ENCODE measurements at regions not wholly inside any gene's neighbourhood (a gene's known extent, or its start where the extent isn't known, plus 50 kb on each side); places are given as distances from the start of the nearest gene placed in this dataset.
"Not testable (repeated sequence)": the region's sequence is repeated elsewhere in the genome, so short reads cannot be mapped to it uniquely, and the experiment has no call there.

DNA sequence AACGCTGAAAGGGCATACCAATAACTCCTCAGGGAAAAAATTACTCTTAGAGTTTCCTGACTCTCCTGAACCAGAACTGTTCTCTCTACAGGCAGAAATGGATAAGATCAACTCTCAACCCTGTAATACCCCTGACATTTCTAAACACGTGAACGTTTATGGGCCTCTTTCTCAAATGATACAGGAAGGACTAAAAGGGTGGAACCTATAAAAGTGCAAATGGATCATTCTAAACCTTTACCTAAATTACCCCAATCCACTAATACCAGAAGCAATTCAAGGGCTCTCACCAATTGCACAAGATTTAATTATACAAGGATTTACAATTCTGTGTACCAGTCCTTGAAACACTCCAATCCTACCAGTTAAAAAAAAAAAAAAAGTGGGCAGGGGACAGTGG is 98.0 kb upstream of the FAM174B start:
- DNase-seq (ENCODE audit: low read depth in 2 of 2): no peak

DNA sequence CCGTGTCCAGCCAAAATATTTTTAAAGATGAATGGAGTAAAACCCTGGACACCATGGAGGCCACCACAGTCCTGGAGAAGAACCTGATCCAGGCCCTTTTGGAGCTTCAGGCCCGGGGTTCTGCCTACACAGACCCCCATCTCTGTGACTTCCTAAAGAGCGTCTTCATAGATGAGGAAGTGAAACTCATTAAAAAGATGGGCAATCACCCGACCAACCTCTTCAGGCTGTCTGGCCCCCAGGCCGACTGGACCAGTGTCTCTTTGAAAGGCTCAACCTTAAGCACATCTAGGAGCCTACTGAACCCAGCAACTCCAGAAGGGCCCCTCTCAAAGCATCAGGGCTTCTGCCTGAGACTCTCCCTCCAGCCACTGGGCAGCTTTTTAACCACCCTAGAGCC is 107.9 kb upstream of the FAM174B start:
- DNase-seq (ENCODE audit: low read depth in 2 of 2): no peak

- DNase-seq (ENCODE audit: low read depth in 2 of 2): not testable (repeated sequence)
Observed at GRCh38 chr15:92768131-92768530, 112.6 kb upstream of the FAM174B start.

DNA sequence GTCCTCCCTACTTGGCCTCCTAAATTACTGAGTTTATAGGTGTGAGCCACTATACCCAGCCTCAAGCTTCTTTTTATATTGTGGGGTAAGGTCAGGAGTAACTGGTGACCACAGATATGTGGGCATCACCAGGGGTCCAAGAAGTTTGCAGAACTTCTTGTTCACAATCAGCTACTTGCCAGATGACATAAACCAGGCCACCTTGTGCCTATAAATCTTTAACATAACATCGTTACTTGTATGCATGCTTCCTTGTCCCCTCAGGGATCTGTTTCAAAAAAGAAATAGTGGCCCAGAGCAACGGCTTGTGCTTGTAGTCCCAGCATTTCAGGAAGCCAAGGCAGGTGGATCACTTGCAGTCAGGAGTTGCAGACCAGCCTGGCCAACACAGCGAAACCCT is 115.1 kb upstream of the FAM174B start:
- no peak for DNase-seq (ENCODE audit: low read depth in 2 of 2)

DNA sequence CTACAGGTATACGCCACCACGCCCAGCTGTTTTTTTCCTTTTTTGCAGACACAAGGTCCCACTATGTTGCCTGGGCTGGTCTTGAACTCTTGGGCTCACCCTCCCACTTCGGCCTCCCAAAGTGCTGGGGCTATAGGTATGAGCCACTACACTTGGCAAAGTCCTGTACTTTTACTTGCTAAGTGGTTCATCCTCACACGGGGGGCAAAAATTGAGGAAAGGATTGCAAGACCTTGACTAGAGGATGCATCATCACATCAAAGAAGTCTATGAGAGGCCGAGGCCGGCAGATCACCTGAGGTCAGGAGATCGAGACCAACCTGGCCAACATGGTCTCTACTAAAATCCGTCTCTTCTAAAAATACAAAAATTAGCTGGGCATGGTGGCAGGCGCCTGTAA is 116.5 kb upstream of the FAM174B start:
- no peak for DNase-seq (ENCODE audit: low read depth in 2 of 2)

DNA sequence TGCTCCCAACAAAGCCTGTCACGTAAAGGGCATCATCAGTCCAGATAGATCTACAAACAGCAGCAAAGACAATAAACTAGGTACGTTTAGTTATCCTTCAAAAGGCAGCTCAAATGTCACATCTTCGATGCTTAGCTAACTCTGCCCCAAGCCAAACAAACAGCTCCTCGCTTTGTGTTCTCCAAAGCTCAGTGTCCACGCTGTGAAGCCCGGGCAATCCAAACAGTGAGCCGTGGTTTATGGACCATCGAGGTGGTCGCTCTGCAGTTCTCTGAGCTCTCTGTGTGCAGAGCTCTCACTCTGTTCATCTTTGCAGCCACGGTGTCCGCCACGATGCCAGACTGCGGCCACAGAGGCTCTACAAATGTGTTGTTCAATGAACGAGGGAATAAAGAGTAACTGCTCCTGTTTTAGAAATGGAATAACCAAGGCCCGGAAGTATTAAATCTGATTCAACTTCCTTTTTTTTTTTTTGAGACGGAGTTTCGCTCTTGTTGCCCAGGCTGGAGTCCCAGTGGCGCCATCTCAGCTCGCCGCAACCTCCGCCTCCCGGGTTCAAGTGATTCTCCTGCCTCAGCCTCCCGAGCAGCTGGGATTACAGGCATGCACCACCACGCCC is 117.2 kb upstream of the FAM174B start:
- DNase-seq (ENCODE audit: low read depth in 2 of 2): no peak

DNA sequence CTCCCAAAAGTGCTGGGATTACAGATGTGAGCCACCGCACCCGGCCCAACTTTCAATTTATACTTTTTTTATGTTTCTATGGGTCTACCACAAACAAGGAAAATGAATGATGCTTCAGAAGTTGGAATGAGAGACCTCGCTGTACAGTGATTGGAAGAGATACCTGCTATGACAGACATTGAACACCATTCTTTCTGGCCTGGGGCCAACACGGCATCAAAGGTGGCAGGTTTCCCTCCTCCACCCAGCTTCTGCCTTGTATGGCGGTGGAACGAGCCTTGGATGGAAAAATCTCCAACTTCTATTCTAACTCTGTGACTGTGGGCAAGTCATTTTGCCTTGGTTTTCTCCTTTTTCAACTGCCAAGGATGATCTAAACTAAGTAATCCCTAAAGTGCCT is 117.8 kb upstream of the FAM174B start:
- DNase-seq (ENCODE audit: low read depth in 2 of 2): no peak

DNA sequence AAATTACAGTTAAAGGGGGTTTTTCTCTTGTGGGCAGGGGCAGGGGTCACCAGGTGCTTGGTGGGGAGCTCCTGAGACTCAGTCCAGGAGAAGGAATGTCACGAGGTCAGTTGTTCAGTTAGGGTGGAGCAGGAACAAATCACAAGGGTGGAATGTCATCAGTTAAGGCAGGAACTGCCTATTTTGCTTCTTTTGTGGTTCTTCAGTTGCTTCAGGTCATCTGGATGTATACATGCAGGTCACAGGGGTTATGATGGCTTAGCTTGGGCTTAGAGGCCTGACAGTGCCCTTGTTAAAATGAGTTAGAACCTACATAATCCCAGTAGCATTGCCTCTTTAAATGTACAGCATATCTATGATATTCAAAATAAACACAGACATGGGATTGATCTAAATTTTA is 120.2 kb upstream of the CHD2 start:
- DNase-seq (ENCODE audit: low read depth in 2 of 2): no peak

- DNase-seq (ENCODE audit: low read depth in 2 of 2): no peak
Observed at GRCh38 chr15:92780843-92781242, 119.3 kb upstream of the CHD2 start.

DNA sequence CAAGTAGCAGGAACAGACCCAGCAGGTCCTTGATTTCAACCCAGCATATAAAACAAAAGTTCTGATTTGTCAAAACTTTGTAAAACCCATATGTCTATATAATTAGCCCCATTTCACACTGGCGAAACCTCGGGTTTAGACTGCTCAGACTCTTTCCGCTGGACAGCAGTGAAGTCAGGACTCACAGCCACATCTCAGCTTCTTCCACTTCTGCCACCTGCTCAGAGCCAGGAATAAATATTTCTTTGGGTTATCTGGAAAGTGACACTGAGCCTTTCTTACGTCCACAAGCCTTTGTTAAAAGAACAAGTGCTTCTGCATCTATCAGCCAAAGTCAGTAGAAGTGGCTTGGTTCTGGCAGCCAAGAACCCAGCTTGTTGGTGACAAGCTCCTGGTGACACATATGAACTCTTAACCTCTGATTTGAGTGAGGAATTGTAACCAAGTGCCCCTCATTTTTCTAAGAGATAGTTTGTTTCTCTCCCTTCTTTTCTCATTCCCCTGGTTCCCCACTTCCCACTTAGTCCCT is 118.1 kb upstream of the CHD2 start:
- no peak for DNase-seq (ENCODE audit: low read depth in 2 of 2)

DNA sequence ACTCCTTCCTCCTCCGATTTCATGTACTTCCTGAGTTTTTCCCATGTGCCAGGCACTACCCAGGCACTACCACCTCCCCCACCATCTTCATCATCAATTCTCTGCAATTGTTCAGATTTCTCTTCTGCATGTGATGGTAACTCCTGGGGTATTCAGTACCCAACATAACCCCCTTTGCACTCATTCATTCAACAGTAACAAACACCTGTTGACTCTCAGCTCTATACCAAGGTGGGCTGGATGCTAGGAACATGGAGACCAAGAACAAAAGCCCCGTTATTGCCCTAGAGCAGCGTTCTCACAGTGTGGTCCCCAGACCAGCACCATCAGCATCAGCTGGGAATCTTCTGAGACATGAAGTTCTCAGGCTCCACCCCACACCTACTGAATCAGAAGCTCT is 113.0 kb upstream of the CHD2 start:
- no peak for DNase-seq (ENCODE audit: low read depth in 2 of 2)

DNA sequence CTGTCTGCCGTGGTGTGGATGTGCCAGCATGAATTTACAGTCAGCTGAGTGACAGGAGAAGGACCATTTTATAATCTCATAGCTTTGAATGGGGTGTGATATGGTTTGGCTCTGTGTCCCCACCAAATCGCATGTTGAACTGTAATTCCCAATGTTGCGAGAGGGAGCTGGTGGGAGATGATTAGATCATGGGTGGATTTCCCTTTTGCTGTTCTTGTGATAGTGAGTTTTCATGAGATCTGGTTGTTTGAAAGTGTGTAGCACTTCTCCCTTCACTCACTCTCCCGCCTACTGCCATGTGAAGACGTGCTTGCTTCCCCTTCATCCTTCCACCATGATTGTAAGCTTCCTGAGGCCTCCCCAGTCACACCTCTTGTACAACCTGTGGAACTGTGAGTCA is 111.9 kb upstream of the CHD2 start:
- no peak for DNase-seq (ENCODE audit: low read depth in 2 of 2)

- DNase-seq (ENCODE audit: low read depth in 2 of 2): not testable (repeated sequence)
Observed at GRCh38 chr15:92788793-92789192, 111.3 kb upstream of the CHD2 start.

GRCh38 chr15:92796161-92796611 is 103.9 kb upstream of the CHD2 start:
- DNase-seq (ENCODE audit: low read depth in 2 of 2): no peak

GRCh38 chr15:92797168-92798052 is 102.7 kb upstream of the CHD2 start:
- DNase-seq (ENCODE audit: low read depth in 2 of 2): no peak

DNA sequence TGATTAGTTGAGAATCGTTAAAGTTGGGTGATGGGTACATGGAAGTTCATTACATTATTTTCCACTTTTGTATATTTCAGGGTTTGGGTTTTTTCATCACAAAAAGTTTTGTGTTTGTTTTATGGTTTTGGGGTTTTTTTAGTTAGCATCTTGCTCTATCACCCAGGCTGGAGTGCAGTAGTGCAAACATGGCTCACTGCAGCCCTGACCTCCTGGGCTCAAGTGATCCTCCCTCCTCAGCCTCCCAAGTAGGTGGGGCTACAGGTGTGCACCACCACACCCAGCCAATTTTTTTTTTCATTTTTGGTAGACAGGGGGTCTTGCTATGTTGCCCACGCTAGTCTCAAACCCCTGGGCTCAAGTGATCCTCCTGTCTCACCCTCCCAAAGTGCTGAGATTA is 100.1 kb upstream of the CHD2 start:
- no peak for DNase-seq (ENCODE audit: low read depth in 2 of 2)

GRCh38 chr15:92800416-92801055 is 99.6 kb upstream of the CHD2 start:
- DNase-seq (ENCODE audit: low read depth in 2 of 2): not testable (repeated sequence)

- DNase-seq (ENCODE audit: low read depth in 2 of 2): not testable (repeated sequence)
Observed at GRCh38 chr15:92801056-92801773, 98.9 kb upstream of the CHD2 start.

DNA sequence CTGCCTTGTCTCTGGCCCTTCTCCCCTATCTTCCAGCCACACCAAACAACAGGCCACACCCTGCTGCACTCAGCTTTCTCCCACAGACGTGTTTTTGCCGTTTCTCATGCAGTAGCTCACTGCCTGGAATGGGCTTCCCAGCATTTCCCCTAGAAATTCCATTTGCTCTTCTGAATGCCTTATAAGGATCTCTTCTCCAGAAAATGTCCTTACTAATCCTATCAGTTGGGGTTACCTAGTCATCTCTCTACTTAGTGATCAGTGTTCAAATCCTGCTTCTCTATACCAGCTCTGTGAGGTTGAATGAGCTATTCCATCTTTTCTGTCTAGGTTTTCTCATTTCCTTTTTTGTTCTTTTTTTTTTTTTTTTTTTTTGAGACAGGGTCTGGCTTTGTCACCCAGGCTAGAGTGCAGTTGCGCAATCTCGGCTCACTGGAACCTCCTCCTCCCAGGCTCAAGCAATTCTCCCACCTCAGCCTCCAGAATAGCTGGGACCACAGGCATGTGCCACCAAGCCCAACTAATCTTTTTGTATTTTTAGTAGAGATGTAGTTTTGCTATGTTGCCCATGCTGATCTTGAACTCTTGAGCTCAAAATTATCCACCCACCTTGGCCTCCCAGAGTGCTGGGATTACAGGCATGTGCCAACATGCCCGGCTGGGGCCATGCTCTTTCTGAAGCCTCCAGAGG is 98.2 kb upstream of the CHD2 start:
- DNase-seq (ENCODE audit: low read depth in 2 of 2): no peak

GRCh38 chr15:92803536-92803851 is 96.6 kb upstream of the CHD2 start:
- no peak for DNase-seq (ENCODE audit: low read depth in 2 of 2)

DNA sequence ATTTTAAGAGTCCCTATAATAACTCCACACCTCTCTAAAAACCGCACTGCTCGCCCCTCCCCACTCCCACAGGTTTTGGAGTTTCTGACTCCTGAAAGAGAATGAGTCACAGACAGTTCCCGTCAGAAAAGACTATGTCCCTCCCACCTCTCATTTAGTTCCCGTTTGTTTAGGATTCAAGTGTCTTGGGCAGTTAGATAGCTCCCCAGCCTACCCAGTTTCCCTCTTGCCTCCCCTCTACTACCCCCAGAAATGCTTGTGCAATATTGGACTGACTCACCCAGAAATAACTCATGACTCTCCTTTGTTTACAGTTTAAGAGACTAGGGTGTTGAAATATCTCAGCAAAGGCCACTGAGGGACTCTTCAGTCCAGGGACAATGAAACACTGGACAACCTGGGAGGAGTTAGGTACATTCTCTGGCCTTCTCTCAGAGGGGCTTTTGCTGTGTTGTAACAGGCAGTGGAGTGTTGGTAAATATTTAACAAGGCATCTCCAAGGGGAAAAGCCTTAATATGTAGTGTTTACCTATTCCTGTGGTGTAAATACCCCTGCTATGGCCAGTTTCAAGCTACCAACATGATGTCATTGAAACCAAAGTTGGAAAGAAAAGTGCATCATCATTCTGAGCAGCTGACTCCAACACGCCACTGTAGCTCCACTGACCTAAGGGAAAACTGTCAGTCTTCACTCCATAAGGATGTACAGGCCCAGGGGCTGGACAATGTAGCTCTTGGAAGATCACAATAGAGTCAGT is 96.1 kb upstream of the CHD2 start:
- peak; percentile 68 to 84 for DNase-seq (ENCODE audit: low read depth in 2 of 2)
